ENCODE measurements at regions not wholly inside any gene's neighbourhood (a gene's known extent, or its start where the extent isn't known, plus 50 kb on each side); places are given as distances from the start of the nearest gene placed in this dataset.

GRCh38 chr13:32897296-32897695, 118.9 kb upstream of the KL start:
- ATAC-seq: no peak
- no peaks in the 10 kb centered on the region for H3K9me3 ChIP-seq (ENCODE audit: control insufficient read depth, insufficient read depth, low read depth, low read length)
- intact Hi-C loops (cut with micrococcal nuclease; ENCODE audit: unreplicated experiment): no loop called here
- no TSS peak for BruUV-seq (replicated peaks)
- no peaks in the 10 kb centered on the region for H3K36me3 ChIP-seq (ENCODE audit: control insufficient read depth, insufficient read depth, low read length)
- H3K4me1 ChIP-seq (ENCODE audit: control insufficient read depth, insufficient read depth, low read length): no peaks in the 10 kb centered on the region
- no peak overlapping the region for H3K27ac ChIP-seq (ENCODE audit: low read length)
- H3K4me3 ChIP-seq (ENCODE audit: low read depth in 2 of 2, low read length in 2 of 2): no peak overlapping the region
- ChIA-PET CTCF (no interaction called here), POLR2A (no interaction called here)
- TF ChIP-seq TCF7L2 (IDR thresholded peaks at IDR 0.05; ENCODE audit: low read depth, low read length) (no peak), CTCF (IDR thresholded peaks at IDR 0.05) (no peak), SIN3A (IDR thresholded peaks at IDR 0.05; ENCODE audit: borderline replicate concordance, insufficient read depth, low read depth, low read length) (no peak), POLR2AphosphoS5 (IDR thresholded peaks at IDR 0.05; ENCODE audit: low read depth, low read length) (no peak), REST (IDR thresholded peaks at IDR 0.05; ENCODE audit: insufficient read depth in 1 of 2, low read depth in 2 of 2, low read length in 1 of 2) (no peak)
- in situ Hi-C loops (cut with HindIII; ENCODE audit: low pct_unique_long_range_greater_than_20kb, low sequenced_read_pairs): no loop called here
- no peak for DNase-seq (ENCODE audit: low read depth, low spot score)
- no peaks in the 10 kb centered on the region for H3K27me3 ChIP-seq (ENCODE audit: control insufficient read depth, insufficient read depth, low read length)

GRCh38 chr13:32902029-32902780, 114.0 kb upstream of the KL start:
- in situ Hi-C loops (cut with HindIII; ENCODE audit: low pct_unique_long_range_greater_than_20kb, low sequenced_read_pairs): no loop called here
- no peaks in the 10 kb centered on the region for H3K4me1 ChIP-seq (ENCODE audit: control insufficient read depth, insufficient read depth, low read length)
- no peaks in the 10 kb centered on the region for H3K27me3 ChIP-seq (ENCODE audit: control insufficient read depth, insufficient read depth, low read length)
- TF ChIP-seq SIN3A (IDR thresholded peaks at IDR 0.05; ENCODE audit: borderline replicate concordance, insufficient read depth, low read depth, low read length) (no peak), REST (IDR thresholded peaks at IDR 0.05; ENCODE audit: insufficient read depth in 1 of 2, low read depth in 2 of 2, low read length in 1 of 2) (no peak), TCF7L2 (IDR thresholded peaks at IDR 0.05; ENCODE audit: low read depth, low read length) (no peak), CTCF (IDR thresholded peaks at IDR 0.05) (no peak), POLR2AphosphoS5 (IDR thresholded peaks at IDR 0.05; ENCODE audit: low read depth, low read length) (no peak)
- no peaks in the 10 kb centered on the region for H3K9me3 ChIP-seq (ENCODE audit: control insufficient read depth, insufficient read depth, low read depth, low read length)
- ATAC-seq (no peak), DNase-seq (ENCODE audit: low read depth, low spot score) (no peak)
- no peaks in the 10 kb centered on the region for H3K36me3 ChIP-seq (ENCODE audit: control insufficient read depth, insufficient read depth, low read length)
- H3K27ac ChIP-seq (ENCODE audit: low read length): no peak overlapping the region
- ChIA-PET CTCF (no interaction called here), POLR2A (no interaction called here)
- no TSS peak for BruUV-seq (replicated peaks)
- intact Hi-C loops (cut with micrococcal nuclease; ENCODE audit: unreplicated experiment): no loop called here
- H3K4me3 ChIP-seq (ENCODE audit: low read depth in 2 of 2, low read length in 2 of 2): no peak overlapping the region

Measured in Panc1 (cell line).